ENCODE measurements at regions not wholly inside any gene's neighbourhood (a gene's known extent, or its start where the extent isn't known, plus 50 kb on each side); places are given as distances from the start of the nearest gene placed in this dataset.

- CTCF ChIA-PET, result no interaction called here
Observed at GRCh38 chr14:46378248-46378647, 273.3 kb downstream of the RPL10L start.

DNA sequence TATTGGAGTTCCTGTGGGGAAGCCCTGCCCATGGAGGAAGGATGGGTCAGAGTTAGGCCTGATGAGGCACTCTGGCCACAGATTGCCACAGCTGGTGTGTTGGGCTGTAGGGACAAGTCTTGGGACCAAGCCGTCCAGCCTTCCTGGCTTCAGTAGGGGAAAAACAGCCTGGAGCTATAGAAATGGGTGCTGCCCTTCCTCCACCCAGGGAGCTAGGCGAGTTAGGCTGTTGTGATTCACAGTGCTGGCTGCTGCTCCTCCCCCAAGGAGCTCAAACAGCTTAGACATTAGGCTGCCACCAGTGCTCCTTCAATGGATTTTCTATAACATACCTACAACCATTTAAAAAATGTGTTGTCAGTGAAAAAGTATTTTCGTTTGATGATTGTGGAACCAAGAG is 274.3 kb downstream of the RPL10L start:
- Histone ChIP-seq H3K9me3 (no peaks in the 10 kb centered on the region), H3K4me2 (no peak overlapping the region), H3K27ac (no peak overlapping the region), H3K4me1 (no peaks in the 10 kb centered on the region), H3K4me3 (no peak overlapping the region)
- ATAC-seq (no peak), FAIRE-seq (no peak), DNase-seq (ENCODE audit: low read depth in 1 of 2, low spot score in 1 of 2) (no peak)
- ChIA-PET POLR2A (no interaction called here), CTCF (no interaction called here)
- TF ChIP-seq MAZ (IDR thresholded peaks at IDR 0.05; ENCODE audit: borderline replicate concordance, low read depth, low read length) (no peak), TP53 (CRISPR knock-in tag; IDR thresholded peaks at IDR 0.05) (no peak), KDM5A (IDR thresholded peaks at IDR 0.05) (no peak), EHF (CRISPR knock-in tag; IDR thresholded peaks at IDR 0.05) (no peak), FOSL2 (IDR thresholded peaks at IDR 0.05) (no peak), FOSL2 (CRISPR knock-in tag; IDR thresholded peaks at IDR 0.05) (no peak), KDM1A (IDR thresholded peaks at IDR 0.05; ENCODE audit: low read depth) (no peak), HEYL (CRISPR knock-in tag; IDR thresholded peaks at IDR 0.05) (no peak)
- WGBS (ENCODE audit: missing lambda C conversion rate), result 29% methylated on average over 3 of the region's 3 CpGs

More at GRCh38 chr14:46378248-46378647, 273.3 kb downstream of the RPL10L start:
- Histone ChIP-seq H3K4me1 (no peaks in the 10 kb centered on the region), H3K9me3 (no peaks in the 10 kb centered on the region), H3K27ac (no peak overlapping the region), H3K4me3 (no peak overlapping the region), H3K4me2 (no peak overlapping the region)
- ATAC-seq (no peak), DNase-seq (ENCODE audit: low read depth in 1 of 2, low spot score in 1 of 2) (peak in 1 of 2 experiments; percentile 4), FAIRE-seq (no peak)
- POLR2A ChIA-PET, result no interaction called here
- no peak for TF ChIP-seq RNF2 (IDR thresholded peaks at IDR 0.05; ENCODE audit: borderline replicate concordance, low read depth)
- no peak for TF ChIP-seq ZSCAN20 (CRISPR knock-in tag; IDR thresholded peaks at IDR 0.05)
- TF ChIP-seq EP300 (IDR thresholded peaks at IDR 0.05), result no peak
- TF ChIP-seq, protein P1, sequence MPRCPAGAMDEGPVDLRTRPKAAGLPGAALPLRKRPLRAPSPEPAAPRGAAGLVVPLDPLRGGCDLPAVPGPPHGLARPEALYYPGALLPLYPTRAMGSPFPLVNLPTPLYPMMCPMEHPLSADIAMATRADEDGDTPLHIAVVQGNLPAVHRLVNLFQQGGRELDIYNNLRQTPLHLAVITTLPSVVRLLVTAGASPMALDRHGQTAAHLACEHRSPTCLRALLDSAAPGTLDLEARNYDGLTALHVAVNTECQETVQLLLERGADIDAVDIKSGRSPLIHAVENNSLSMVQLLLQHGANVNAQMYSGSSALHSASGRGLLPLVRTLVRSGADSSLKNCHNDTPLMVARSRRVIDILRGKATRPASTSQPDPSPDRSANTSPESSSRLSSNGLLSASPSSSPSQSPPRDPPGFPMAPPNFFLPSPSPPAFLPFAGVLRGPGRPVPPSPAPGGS (IDR thresholded peaks at IDR 0.05), result no peak
- no peak for TF ChIP-seq FOXS1 (CRISPR knock-in tag; IDR thresholded peaks at IDR 0.05)
- no peak for TF ChIP-seq HOXB13 (CRISPR knock-in tag; IDR thresholded peaks at IDR 0.05; ENCODE audit: low read depth)
- no peak for TF ChIP-seq JUN (IDR thresholded peaks at IDR 0.05)
- no peak for TF ChIP-seq ZNF302 (CRISPR knock-in tag; IDR thresholded peaks at IDR 0.05)
- no peak for TF ChIP-seq NR3C1 (IDR thresholded peaks at IDR 0.05)
- TF ChIP-seq CEBPB (IDR thresholded peaks at IDR 0.05), result no peak
- no peak for TF ChIP-seq KDM1A (IDR thresholded peaks at IDR 0.05; ENCODE audit: low read depth)
- no peak for TF ChIP-seq MAFK (IDR thresholded peaks at IDR 0.05; ENCODE audit: partially characterized antibody)
- 9% methylated on average over 5 of the region's 5 CpGs for WGBS (ENCODE audit: missing lambda C conversion rate)

- ChIA-PET CTCF (no interaction called here), POLR2A (no interaction called here)
- H3K9me3 ChIP-seq, result no peaks in the 10 kb centered on the region
- ATAC-seq (no peak), DNase-seq (ENCODE audit: low read depth in 1 of 2, low spot score in 1 of 2) (no peak), FAIRE-seq (no peak)
- no peak overlapping the region for H3K4me2 ChIP-seq
- H3K27ac ChIP-seq, result no peak overlapping the region
- no peak for TF ChIP-seq RNF2 (IDR thresholded peaks at IDR 0.05; ENCODE audit: borderline replicate concordance, low read depth)
- no peak for TF ChIP-seq TP53 (CRISPR knock-in tag; IDR thresholded peaks at IDR 0.05)
- no peak overlapping the region for H3K4me3 ChIP-seq
- no peaks in the 10 kb centered on the region for H3K4me1 ChIP-seq
Observed at GRCh38 chr14:46369391-46369790, 282.2 kb downstream of the RPL10L start.

DNA sequence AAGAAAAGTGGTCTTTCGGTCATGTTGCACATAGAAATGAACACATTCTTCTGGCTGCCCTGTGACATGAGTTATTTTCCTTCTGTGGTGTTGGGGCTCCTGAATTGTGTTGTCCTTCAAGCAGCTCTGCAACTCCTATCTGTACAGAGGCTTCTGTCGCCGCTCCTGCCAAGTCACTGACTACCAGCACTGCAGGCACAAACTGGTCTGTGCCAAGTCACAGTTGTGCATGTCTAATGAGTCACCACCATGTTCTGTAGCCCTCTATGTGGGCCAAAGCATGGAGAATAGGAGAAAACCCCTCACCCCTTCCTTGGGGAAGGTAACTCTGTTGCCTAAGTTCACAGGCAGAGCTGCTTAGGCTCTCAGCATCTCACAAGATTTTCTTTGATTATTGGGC is 283.3 kb downstream of the RPL10L start:
- no peak overlapping the region for H3K27ac ChIP-seq
- ATAC-seq, result no peak
- DNase-seq (ENCODE audit: low read depth in 1 of 2, low spot score in 1 of 2), result no peak
- no peaks in the 10 kb centered on the region for H3K9me3 ChIP-seq
- 1% methylated on average over 3 of the region's 3 CpGs for WGBS (ENCODE audit: missing lambda C conversion rate)
- FAIRE-seq, result no peak
- TF ChIP-seq JUN (IDR thresholded peaks at IDR 0.05) (no peak), NFE2L2 (conservative IDR thresholded peaks at IDR 0.05; ENCODE audit: low read length) (no peak), FOSL2 (IDR thresholded peaks at IDR 0.05) (no peak), FOSL2 (CRISPR knock-in tag; IDR thresholded peaks at IDR 0.05) (no peak)
- H3K4me1 ChIP-seq, result no peaks in the 10 kb centered on the region
- ChIA-PET POLR2A (no interaction called here), CTCF (no interaction called here)
- H3K4me2 ChIP-seq, result no peak overlapping the region
- H3K4me3 ChIP-seq, result no peak overlapping the region

Measured in A549 (cell line).